Panc1 (cell line): ENCODE measurements at regions not wholly inside any gene's neighbourhood (a gene's known extent, or its start where the extent isn't known, plus 50 kb on each side); places are given as distances from the start of the nearest gene placed in this dataset.

Source experiments
- ATAC-seq: fragments of 200-7000 bp; cut with Tn5 transposase; 2 replicates; pipeline ENCODE4 v1.9.1; 2020; ENCODE audit warnings: mild to moderate bottlenecking, moderate library complexity
- BruUV-seq: library from RNA; stranded (reverse); fragments of 400-500 nt; replicated peaks from 2 replicates; lab custom pipeline; 2021; lab: Mats Ljungman, UMichigan
- CTCF ChIA-PET: fragments of 300-600 bp; sonication (Branson Sonifier 250); formaldehyde crosslinking; loops from one replicate; lab custom pipeline; 2022; ENCODE audit warnings: antibody characterized with exemption; lab: Charles Lee
- POLR2A ChIA-PET: fragments of 300-600 bp; sonication (Branson Sonifier 250); formaldehyde crosslinking; loops from one replicate; lab custom pipeline; 2022; ENCODE audit warnings: antibody characterized with exemption; lab: Charles Lee
- DNase-seq: peaks from one replicate; pipeline ENCODE4 v3.0.0-alpha.2; 2010; ENCODE audit warnings: low read depth, low spot score
- H3K27ac ChIP-seq: 2 replicates; pipeline ENCODE4 v1.5.1; 2011; ENCODE audit warnings: mild to moderate bottlenecking, low read length, inconsistent platforms
- H3K27me3 ChIP-seq: fragments of 200-500 bp; sonication (Bioruptor generic); 2 replicates; pipeline ENCODE4 v1.6.0; 2014; ENCODE audit warnings: low read length, inconsistent platforms; ENCODE audit not compliant: control insufficient read depth, insufficient read depth
- H3K36me3 ChIP-seq: fragments of 200-500 bp; sonication (Bioruptor generic); 2 replicates; pipeline ENCODE4 v1.5.1; 2014; ENCODE audit warnings: inconsistent platforms, mild to moderate bottlenecking, low read length, moderate library complexity; ENCODE audit not compliant: control insufficient read depth, insufficient read depth
- H3K4me1 ChIP-seq: 2 replicates; pipeline ENCODE4 v1.5.1; 2011; ENCODE audit warnings: inconsistent platforms, mild to moderate bottlenecking, low read length, moderate library complexity; ENCODE audit not compliant: control insufficient read depth, insufficient read depth
- H3K4me3 ChIP-seq, 2 experiments: 2 replicates each; pipeline ENCODE4 v1.5.1; 2011 to 2012; ENCODE audit warnings: low read depth in 2 of 2, low read length in 2 of 2, mild to moderate bottlenecking in 2 of 2, inconsistent platforms in 1 of 2, moderate library complexity in 1 of 2
- H3K9me3 ChIP-seq: fragments of 200-500 bp; sonication (Bioruptor generic); 2 replicates; pipeline ENCODE4 v1.5.1; 2014; ENCODE audit warnings: low read depth, mild to moderate bottlenecking, inconsistent platforms, low read length, moderate library complexity; ENCODE audit not compliant: control insufficient read depth, insufficient read depth
- POLR2AphosphoS5 ChIP-seq: IDR thresholded peaks from 2 replicates; pipeline ENCODE4 v1.6.1; 2012; ENCODE audit warnings: mild to moderate bottlenecking, low read depth, low read length, moderate library complexity
- SIN3A ChIP-seq: IDR thresholded peaks from 2 replicates; pipeline ENCODE4 v1.6.1; 2012; ENCODE audit warnings: low read depth, mild to moderate bottlenecking, low read length, moderate library complexity, borderline replicate concordance; ENCODE audit not compliant: insufficient read depth
- TCF7L2 ChIP-seq: IDR thresholded peaks from 2 replicates; pipeline ENCODE4 v1.6.1; 2011; ENCODE audit warnings: mild to moderate bottlenecking, low read depth, low read length, inconsistent platforms
- in situ Hi-C: cut with HindIII; loops from 2 replicates; pipeline ENCODE4 v1.10.0; 2016; ENCODE audit warnings: low sequenced_read_pairs, low pct_unique_long_range_greater_than_20kb
- intact Hi-C: fragments of 100-400 bp; cut with micrococcal nuclease; formaldehyde crosslinking; loops from one replicate; pipeline ENCODE4 v1.10.0; 2022; ENCODE audit not compliant: unreplicated experiment
- TF ChIP-seq, protein P1 (sequence below), 2 experiments: IDR thresholded peaks; 2 replicates each; pipeline ENCODE4 v1.6.1; 2011 to 2012; ENCODE audit warnings: low read depth in 2 of 2, control low read depth in 1 of 2, low read length in 1 of 2, mild to moderate bottlenecking in 1 of 2, moderate library complexity in 1 of 2; ENCODE audit not compliant: insufficient read depth in 1 of 2
- TF ChIP-seq, protein P2 (sequence below): fragments of 450-650 bp; IDR thresholded peaks from 2 replicates; pipeline ENCODE4 v1.5.1; 2017; ENCODE audit warnings: mild to moderate bottlenecking

DNA sequence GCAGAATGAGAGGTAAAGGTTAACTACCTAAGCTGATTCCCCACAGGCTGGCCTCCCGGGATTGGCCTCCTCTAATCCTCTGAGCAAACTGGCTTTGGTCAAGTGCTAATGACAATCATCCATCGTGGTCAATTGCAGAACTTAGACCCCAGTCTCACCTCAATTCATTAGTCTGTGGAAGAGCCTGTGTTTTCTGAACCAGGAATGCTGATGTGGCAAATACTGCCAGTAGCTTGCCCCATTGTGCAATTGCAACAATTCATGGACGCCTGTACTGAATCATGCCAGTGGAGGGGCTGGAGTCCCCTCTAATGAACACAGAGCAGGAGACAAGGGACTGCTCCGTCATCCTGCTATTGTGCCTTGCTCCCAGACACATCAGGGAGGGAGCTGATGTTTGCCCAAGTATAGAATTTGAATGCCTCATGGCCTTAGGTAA lies 1256.5 kb downstream of the EFNB2 start:
- Histone ChIP-seq H3K4me1 (no peaks in the 10 kb centered on the region), H3K4me3 (no peak overlapping the region), H3K9me3 (no peaks in the 10 kb centered on the region), H3K27ac (no peak overlapping the region), H3K27me3 (no peaks in the 10 kb centered on the region), H3K36me3 (no peaks in the 10 kb centered on the region)
- ATAC-seq (no peak), DNase-seq (no peak)
- TF ChIP-seq, protein P1, sequence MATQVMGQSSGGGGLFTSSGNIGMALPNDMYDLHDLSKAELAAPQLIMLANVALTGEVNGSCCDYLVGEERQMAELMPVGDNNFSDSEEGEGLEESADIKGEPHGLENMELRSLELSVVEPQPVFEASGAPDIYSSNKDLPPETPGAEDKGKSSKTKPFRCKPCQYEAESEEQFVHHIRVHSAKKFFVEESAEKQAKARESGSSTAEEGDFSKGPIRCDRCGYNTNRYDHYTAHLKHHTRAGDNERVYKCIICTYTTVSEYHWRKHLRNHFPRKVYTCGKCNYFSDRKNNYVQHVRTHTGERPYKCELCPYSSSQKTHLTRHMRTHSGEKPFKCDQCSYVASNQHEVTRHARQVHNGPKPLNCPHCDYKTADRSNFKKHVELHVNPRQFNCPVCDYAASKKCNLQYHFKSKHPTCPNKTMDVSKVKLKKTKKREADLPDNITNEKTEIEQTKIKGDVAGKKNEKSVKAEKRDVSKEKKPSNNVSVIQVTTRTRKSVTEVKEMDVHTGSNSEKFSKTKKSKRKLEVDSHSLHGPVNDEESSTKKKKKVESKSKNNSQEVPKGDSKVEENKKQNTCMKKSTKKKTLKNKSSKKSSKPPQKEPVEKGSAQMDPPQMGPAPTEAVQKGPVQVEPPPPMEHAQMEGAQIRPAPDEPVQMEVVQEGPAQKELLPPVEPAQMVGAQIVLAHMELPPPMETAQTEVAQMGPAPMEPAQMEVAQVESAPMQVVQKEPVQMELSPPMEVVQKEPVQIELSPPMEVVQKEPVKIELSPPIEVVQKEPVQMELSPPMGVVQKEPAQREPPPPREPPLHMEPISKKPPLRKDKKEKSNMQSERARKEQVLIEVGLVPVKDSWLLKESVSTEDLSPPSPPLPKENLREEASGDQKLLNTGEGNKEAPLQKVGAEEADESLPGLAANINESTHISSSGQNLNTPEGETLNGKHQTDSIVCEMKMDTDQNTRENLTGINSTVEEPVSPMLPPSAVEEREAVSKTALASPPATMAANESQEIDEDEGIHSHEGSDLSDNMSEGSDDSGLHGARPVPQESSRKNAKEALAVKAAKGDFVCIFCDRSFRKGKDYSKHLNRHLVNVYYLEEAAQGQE (IDR thresholded peaks at IDR 0.05; ENCODE audit: insufficient read depth in 1 of 2, low read depth in 2 of 2, low read length in 1 of 2), result no peak
- in situ Hi-C loops (no loop called here), intact Hi-C loops (no loop called here)
- no TSS peak for BruUV-seq
- ChIA-PET POLR2A (no interaction called here), CTCF (no interaction called here)

DNA sequence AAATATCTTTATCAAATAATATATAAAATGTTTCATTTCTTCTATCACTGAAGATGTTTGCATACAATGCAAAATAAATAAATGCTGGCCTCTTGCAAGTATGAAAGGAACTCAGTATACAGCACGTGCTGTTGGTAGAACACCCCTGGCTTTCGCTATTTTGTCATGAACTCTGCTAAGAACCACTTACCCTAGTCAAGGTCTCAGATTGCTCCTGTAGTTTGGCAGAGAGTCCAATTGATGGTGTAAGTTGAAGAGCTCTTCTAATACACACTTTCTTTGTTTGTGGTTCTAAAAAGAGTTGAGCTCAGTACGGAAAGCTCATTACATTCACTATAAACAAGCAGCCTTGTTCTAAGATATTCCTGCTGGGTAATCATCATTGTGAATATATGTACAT lies 1258.9 kb downstream of the EFNB2 start:
- Histone ChIP-seq H3K4me1 (no peaks in the 10 kb centered on the region), H3K4me3 (no peak overlapping the region), H3K36me3 (no peaks in the 10 kb centered on the region), H3K9me3 (no peaks in the 10 kb centered on the region), H3K27ac (no peak overlapping the region), H3K27me3 (no peaks in the 10 kb centered on the region)
- in situ Hi-C loops (no loop called here), intact Hi-C loops (no loop called here)
- TF ChIP-seq, protein P1 (IDR thresholded peaks at IDR 0.05; ENCODE audit: insufficient read depth in 1 of 2, low read depth in 2 of 2, low read length in 1 of 2), result no peak
- TF ChIP-seq SIN3A (no peak), POLR2AphosphoS5 (no peak), TCF7L2 (no peak)
- TF ChIP-seq, protein P2, sequence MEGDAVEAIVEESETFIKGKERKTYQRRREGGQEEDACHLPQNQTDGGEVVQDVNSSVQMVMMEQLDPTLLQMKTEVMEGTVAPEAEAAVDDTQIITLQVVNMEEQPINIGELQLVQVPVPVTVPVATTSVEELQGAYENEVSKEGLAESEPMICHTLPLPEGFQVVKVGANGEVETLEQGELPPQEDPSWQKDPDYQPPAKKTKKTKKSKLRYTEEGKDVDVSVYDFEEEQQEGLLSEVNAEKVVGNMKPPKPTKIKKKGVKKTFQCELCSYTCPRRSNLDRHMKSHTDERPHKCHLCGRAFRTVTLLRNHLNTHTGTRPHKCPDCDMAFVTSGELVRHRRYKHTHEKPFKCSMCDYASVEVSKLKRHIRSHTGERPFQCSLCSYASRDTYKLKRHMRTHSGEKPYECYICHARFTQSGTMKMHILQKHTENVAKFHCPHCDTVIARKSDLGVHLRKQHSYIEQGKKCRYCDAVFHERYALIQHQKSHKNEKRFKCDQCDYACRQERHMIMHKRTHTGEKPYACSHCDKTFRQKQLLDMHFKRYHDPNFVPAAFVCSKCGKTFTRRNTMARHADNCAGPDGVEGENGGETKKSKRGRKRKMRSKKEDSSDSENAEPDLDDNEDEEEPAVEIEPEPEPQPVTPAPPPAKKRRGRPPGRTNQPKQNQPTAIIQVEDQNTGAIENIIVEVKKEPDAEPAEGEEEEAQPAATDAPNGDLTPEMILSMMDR, result no peak
- CTCF ChIA-PET, result no interaction called here
- POLR2A ChIA-PET, result no interaction called here
- DNase-seq, result no peak
- no peak for ATAC-seq
- no TSS peak for BruUV-seq
